SK-N-SH (cell line): ENCODE measurements at regions not wholly inside any gene's neighbourhood (a gene's known extent, or its start where the extent isn't known, plus 50 kb on each side); places are given as distances from the start of the nearest gene placed in this dataset.

ENCODE experiments used
- CTCF ChIA-PET: fragments of 300-600, 350-600 bp; formaldehyde crosslinking; extraction: SDS; loops from one replicate; lab custom pipeline; 2021; lab: Yijun Ruan, JAX
- POLR2A ChIA-PET: fragments of 350-600 bp; sonication (Branson Sonifier 250); formaldehyde crosslinking; extraction: SDS; loops from one replicate; lab custom pipeline; 2020; ENCODE audit warnings: antibody characterized with exemption, inconsistent platforms; lab: Yijun Ruan, JAX
- DNase-seq: peaks from one replicate; pipeline ENCODE4 v3.0.0; 2012
- H2AFZ ChIP-seq: fragments of 200-600 bp; sonication (generic); 2 replicates; pipeline ENCODE4 v1.8.1; 2016; ENCODE audit warnings: antibody characterized with exemption, mild to moderate bottlenecking, low read depth
- H3F3A ChIP-seq: fragments of 200-600 bp; sonication (generic); replicated peaks from 2 replicates; pipeline ENCODE3; 2016; ENCODE audit warnings: antibody characterized with exemption, mild to moderate bottlenecking; ENCODE audit not compliant: insufficient read depth
- H3K27ac ChIP-seq, 2 experiments: fragments of 200-500 bp in 1 of 2; fragments of 200-600 bp in 1 of 2; sonication (Bioruptor generic) in 1 of 2; sonication (generic), shearing (Covaris generic) in 1 of 2; 2 replicates each; pipeline versions ENCODE4 v1.5.1 to v1.6.1; 2014 to 2016; ENCODE audit warnings: low read depth in 2 of 2, inconsistent platforms in 1 of 2, low read length in 1 of 2, mild to moderate bottlenecking in 1 of 2, mixed read lengths in 1 of 2
- H3K27me3 ChIP-seq: fragments of 200-600 bp; sonication (generic), shearing (Covaris generic); 2 replicates; pipeline ENCODE4 v1.6.1; 2016; ENCODE audit warnings: mixed run types; ENCODE audit not compliant: insufficient read depth
- H3K36me3 ChIP-seq, 2 experiments: fragments of 200-500 bp in 1 of 2; fragments of 200-600 bp in 1 of 2; sonication (Bioruptor generic) in 1 of 2; sonication (generic) in 1 of 2; replicated peaks in 1 of 2; 2 replicates each; pipeline versions ENCODE3 to v1.5.1; 2014 to 2016; ENCODE audit warnings: low read length in 1 of 2, mild to moderate bottlenecking in 1 of 2; ENCODE audit not compliant: insufficient read depth in 2 of 2, control insufficient read depth in 1 of 2
- H3K4me1 ChIP-seq, 2 experiments: fragments of 200-500 bp in 1 of 2; fragments of 200-600 bp in 1 of 2; sonication (Bioruptor generic) in 1 of 2; sonication (generic), shearing (Covaris generic) in 1 of 2; 2 replicates each; pipeline versions ENCODE4 v1.5.1 to v1.6.1; 2014 to 2016; ENCODE audit warnings: low read depth in 1 of 2, low read length in 1 of 2, mixed run types in 1 of 2; ENCODE audit not compliant: insufficient read depth in 2 of 2, control insufficient read depth in 1 of 2
- H3K4me2 ChIP-seq: fragments of 200-600 bp; sonication (generic), shearing (Covaris generic); 2 replicates; pipeline ENCODE4 v1.6.1; 2017; ENCODE audit warnings: mixed run types
- H3K4me3 ChIP-seq, 2 experiments: fragments of 200-500 bp in 1 of 2; fragments of 200-600 bp in 1 of 2; sonication (Bioruptor generic) in 1 of 2; sonication (generic), shearing (Covaris generic) in 1 of 2; 2 replicates each; pipeline versions ENCODE4 v1.5.1 to v1.8.1; 2014 to 2016; ENCODE audit warnings: low read depth in 2 of 2, inconsistent platforms in 1 of 2, low read length in 1 of 2, mild to moderate bottlenecking in 1 of 2, mixed read lengths in 1 of 2, moderate library complexity in 1 of 2
- H3K79me2 ChIP-seq: fragments of 200-600 bp; sonication (generic); 2 replicates; pipeline ENCODE4 v1.8.1; 2017; ENCODE audit warnings: mild to moderate bottlenecking; ENCODE audit not compliant: insufficient read depth
- H3K9ac ChIP-seq: fragments of 200-600 bp; sonication (generic); 2 replicates; pipeline ENCODE4 v1.6.1; 2017; ENCODE audit warnings: mixed run types
- H3K9me2 ChIP-seq: fragments of 200-600 bp; sonication (generic); 2 replicates; pipeline ENCODE4 v1.6.1; 2017; ENCODE audit warnings: mixed run types
- H3K9me3 ChIP-seq: fragments of 200-600 bp; sonication (generic); 2 replicates; pipeline ENCODE4 v1.6.1; 2017; ENCODE audit warnings: mixed run types, mild to moderate bottlenecking, moderate library complexity
- H4K20me1 ChIP-seq: fragments of 200-600 bp; sonication (generic); 2 replicates; pipeline ENCODE4 v1.6.1; 2017; ENCODE audit warnings: mild to moderate bottlenecking, mixed run types; ENCODE audit not compliant: insufficient read depth
- CHD2 ChIP-seq: fragments of 150-350 bp; IDR thresholded peaks from 2 replicates; pipeline ENCODE4 v1.6.1; 2018; ENCODE audit warnings: low read length; ENCODE audit not compliant: partially characterized antibody
- ELF1 ChIP-seq: IDR thresholded peaks from 2 replicates; pipeline ENCODE4 v1.4.0; 2012
- EP300 ChIP-seq, 2 experiments: IDR thresholded peaks; 2 replicates each; pipeline versions ENCODE4 v1.4.0 to v1.6.1; 2012; ENCODE audit warnings: borderline replicate concordance in 1 of 2, low read depth in 1 of 2, low read length in 1 of 2
- EZH2phosphoT487 ChIP-seq: fragments of 200-600 bp; sonication (generic); IDR thresholded peaks from 2 replicates; pipeline ENCODE4 v1.6.1; 2017; ENCODE audit warnings: low read depth, mixed run types, mild to moderate bottlenecking, antibody characterized with exemption, moderate library complexity, borderline replicate concordance
- FOSL2 ChIP-seq: IDR thresholded peaks from 2 replicates; pipeline ENCODE4 v1.4.0; 2012; ENCODE audit warnings: low read depth, mild to moderate bottlenecking, moderate library complexity, borderline replicate concordance
- GABPA ChIP-seq: IDR thresholded peaks from 2 replicates; pipeline ENCODE4 v1.4.0; 2012; ENCODE audit warnings: low read depth, mild to moderate bottlenecking
- JUND ChIP-seq: IDR thresholded peaks from 2 replicates; pipeline ENCODE4 v1.4.0; 2012
- MEF2A ChIP-seq: IDR thresholded peaks from 2 replicates; pipeline ENCODE4 v1.4.0; 2012; ENCODE audit warnings: low read depth, borderline replicate concordance
- MXI1 ChIP-seq: IDR thresholded peaks from 2 replicates; pipeline ENCODE4 v1.6.1; 2012; ENCODE audit warnings: mild to moderate bottlenecking, low read depth, low read length, improper control_type of control experiment
- NFIC ChIP-seq: IDR thresholded peaks from 2 replicates; pipeline ENCODE4 v1.4.0; 2012; ENCODE audit warnings: borderline replicate concordance
- POLR2AphosphoS5 ChIP-seq: IDR thresholded peaks from 2 replicates; pipeline ENCODE4 v1.6.1; 2012; ENCODE audit warnings: low read depth, low read length
- RAD21 ChIP-seq: IDR thresholded peaks from 2 replicates; pipeline ENCODE4 v1.6.1; 2012; ENCODE audit warnings: mild to moderate bottlenecking, low read length
- RCOR1 ChIP-seq: fragments of 150-350 bp; IDR thresholded peaks from 2 replicates; pipeline ENCODE4 v1.6.1; 2017; ENCODE audit warnings: antibody characterized with exemption, low read length
- REST ChIP-seq: IDR thresholded peaks from 2 replicates; pipeline ENCODE4 v1.6.1; 2012; ENCODE audit warnings: mild to moderate bottlenecking, low read depth, low read length, moderate library complexity
- SIN3A ChIP-seq: IDR thresholded peaks from 2 replicates; pipeline ENCODE4 v1.6.1; 2012; ENCODE audit warnings: low read depth, mild to moderate bottlenecking, low read length, moderate library complexity, borderline replicate concordance
- TAF1 ChIP-seq: IDR thresholded peaks from 2 replicates; pipeline ENCODE4 v1.6.1; 2012; ENCODE audit warnings: low read depth, mild to moderate bottlenecking, low read length, moderate library complexity, borderline replicate concordance
- ZBTB33 ChIP-seq: IDR thresholded peaks from 2 replicates; pipeline ENCODE4 v1.4.0; 2012; ENCODE audit warnings: low read depth, borderline replicate concordance
- WGBS: methylation state at CpG from one replicate; pipeline ENCODE4 v1.1.6; 2017; ENCODE audit warnings: low lambda C conversion rate; 5-methylcytosine and 5-hydroxymethylcytosine counted together

- Histone ChIP-seq H3K9ac (no peak overlapping the region), H3K4me3 (no peak overlapping the region), H3F3A (no peaks in the 10 kb centered on the region), H2AFZ (no peak overlapping the region), H3K9me2 (no peaks in the 10 kb centered on the region), H3K27ac (no peak overlapping the region), H3K36me3 (no peaks in the 10 kb centered on the region), H3K9me3 (no peaks in the 10 kb centered on the region), H3K27me3 (no peaks in the 10 kb centered on the region), H3K79me2 (no peaks in the 10 kb centered on the region), H3K4me1 (no peaks in the 10 kb centered on the region), H4K20me1 (no peaks in the 10 kb centered on the region), H3K4me2 (no peak overlapping the region)
- 21% methylated on average over 2 of the region's 2 CpGs for WGBS
- CTCF ChIA-PET = interaction anchor here (0.7 to 1.3 kb wide), 2 partner anchors 9 to 35 kb away, joined by 3 read pairs; no protein-coding TSS in a partner anchor
- TF ChIP-seq POLR2AphosphoS5 (no peak), ZBTB33 (no peak), FOSL2 (no peak), RAD21 (no peak), REST (no peak), MXI1 (no peak), TAF1 (no peak), NFIC (no peak), SIN3A (no peak), EP300 (IDR thresholded peaks at IDR 0.05; ENCODE audit: borderline replicate concordance in 1 of 2, low read depth in 1 of 2, low read length in 1 of 2) (no peak), JUND (no peak)
- no peak for DNase-seq
- POLR2A ChIA-PET = no interaction called here
Measured at GRCh38 chr4:31379364-31379763, 659.2 kb downstream of the PCDH7 start.

GRCh38 chr4:31383767-31384166 lies 663.6 kb downstream of the PCDH7 start:
- POLR2A ChIA-PET = no interaction called here
- H3K27me3 ChIP-seq = no peaks in the 10 kb centered on the region
- no peak overlapping the region for H3K4me3 ChIP-seq
- H3K4me1 ChIP-seq = no peaks in the 10 kb centered on the region
- H4K20me1 ChIP-seq = no peaks in the 10 kb centered on the region
- H3F3A ChIP-seq = no peaks in the 10 kb centered on the region
- no peaks in the 10 kb centered on the region for H3K36me3 ChIP-seq
- H3K9me3 ChIP-seq = no peaks in the 10 kb centered on the region
- H3K27ac ChIP-seq = no peak overlapping the region
- H2AFZ ChIP-seq = no peak overlapping the region; the same call in 1 of the 2 replicates
- DNase-seq = no peak
- no peaks in the 10 kb centered on the region for H3K79me2 ChIP-seq
- 33% methylated on average over 2 of the region's 2 CpGs for WGBS
- H3K9ac ChIP-seq = no peak overlapping the region
- no peak overlapping the region for H3K4me2 ChIP-seq
- H3K9me2 ChIP-seq = no peaks in the 10 kb centered on the region
- CTCF ChIA-PET = no interaction called here
- TF ChIP-seq POLR2AphosphoS5 (no peak), EZH2phosphoT487 (no peak), JUND (no peak), RCOR1 (no peak), GABPA (no peak), MEF2A (no peak), EP300 (IDR thresholded peaks at IDR 0.05; ENCODE audit: borderline replicate concordance in 1 of 2, low read depth in 1 of 2, low read length in 1 of 2) (no peak), ELF1 (no peak), REST (no peak), CHD2 (no peak)
